HFFc6 (cell line): ENCODE measurements at regions not wholly inside any gene's neighbourhood (a gene's known extent, or its start where the extent isn't known, plus 50 kb on each side); places are given as distances from the start of the nearest gene placed in this dataset.

Experiments
- DNase-seq: peaks from one replicate; pipeline ENCODE4 v3.0.0-alpha.2; 2018
- H3K27ac Mint-ChIP-seq: 2 replicates; pipeline ENCODE4 v1.8.0; 2020; ENCODE audit warnings: mild to moderate bottlenecking, mixed read lengths
- H3K27me3 Mint-ChIP-seq: 2 replicates; pipeline ENCODE4 v1.8.0; 2021; ENCODE audit warnings: mild to moderate bottlenecking, moderate library complexity, mixed read lengths; ENCODE audit not compliant: insufficient read depth
- H3K36me3 Mint-ChIP-seq: 2 replicates; pipeline ENCODE4 v1.8.0; 2021; ENCODE audit warnings: low read depth, mixed read lengths
- H3K4me1 Mint-ChIP-seq: 2 replicates; pipeline ENCODE4 v1.8.0; 2020; ENCODE audit warnings: low read depth, mixed read lengths
- H3K4me3 Mint-ChIP-seq: 2 replicates; pipeline ENCODE4 v1.8.0; 2020; ENCODE audit warnings: mild to moderate bottlenecking, moderate library complexity, mixed read lengths
- H3K9me3 Mint-ChIP-seq: 2 replicates; pipeline ENCODE4 v1.8.0; 2020; ENCODE audit warnings: mild to moderate bottlenecking, mixed read lengths
- CTCF ChIP-seq: fragments of 200-600 bp; sonication (generic); IDR thresholded peaks from 2 replicates; pipeline ENCODE4 v1.5.0; 2021; ENCODE audit warnings: antibody characterized with exemption, mild to moderate bottlenecking

GRCh38 chr6:159532155-159532554, 160.9 kb downstream of the SOD2 start:
- Mint-ChIP-seq H3K4me3 (no peak overlapping the region), H3K27ac (no peak overlapping the region), H3K27me3 (peaks cover 3% of the 10 kb centered on the region; the same call in 1 of the 2 replicates), H3K4me1 (no peaks in the 10 kb centered on the region), H3K36me3 (no peaks in the 10 kb centered on the region), H3K9me3 (peaks cover 9% of the 10 kb centered on the region)
- TF ChIP-seq CTCF = no peak
- no peak for DNase-seq

DNA sequence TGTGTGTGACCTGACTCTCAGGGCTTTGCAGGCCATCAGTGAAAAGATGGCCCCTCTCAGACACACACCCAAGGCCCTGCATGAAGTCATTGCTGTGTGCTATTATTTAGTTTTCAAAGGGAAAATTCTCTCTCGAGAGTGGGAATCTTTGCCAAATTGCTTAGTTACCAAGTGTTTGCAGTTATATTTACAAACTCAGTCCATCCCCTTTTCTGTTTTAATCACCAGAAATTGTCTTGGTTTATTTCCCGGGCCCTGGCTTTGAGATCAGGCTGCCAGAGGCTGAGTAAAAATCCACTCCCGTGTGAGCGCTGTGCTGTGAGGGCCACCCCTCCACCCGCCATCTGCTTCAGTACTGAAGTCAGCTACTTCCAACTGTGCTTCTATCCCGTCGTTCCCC, 163.1 kb downstream of the SOD2 start:
- no peak for TF ChIP-seq CTCF
- peaks cover 2% of the 10 kb centered on the region; the same call in 1 of the 2 replicates for H3K27me3 Mint-ChIP-seq
- H3K27ac Mint-ChIP-seq = no peak overlapping the region
- H3K4me1 Mint-ChIP-seq = no peaks in the 10 kb centered on the region
- no peaks in the 10 kb centered on the region for H3K36me3 Mint-ChIP-seq
- DNase-seq = no peak
- H3K9me3 Mint-ChIP-seq = peaks cover 17% of the 10 kb centered on the region
- H3K4me3 Mint-ChIP-seq = no peak overlapping the region

- TF ChIP-seq CTCF = no peak
- Mint-ChIP-seq H3K27ac (no peak overlapping the region), H3K36me3 (no peaks in the 10 kb centered on the region), H3K27me3 (peaks cover 2% of the 10 kb centered on the region; the same call in 1 of the 2 replicates), H3K4me1 (no peaks in the 10 kb centered on the region), H3K9me3 (peaks cover 17% of the 10 kb centered on the region), H3K4me3 (no peak overlapping the region)
- no peak for DNase-seq
Measured at GRCh38 chr6:159527351-159527750, 165.7 kb downstream of the SOD2 start.

DNA sequence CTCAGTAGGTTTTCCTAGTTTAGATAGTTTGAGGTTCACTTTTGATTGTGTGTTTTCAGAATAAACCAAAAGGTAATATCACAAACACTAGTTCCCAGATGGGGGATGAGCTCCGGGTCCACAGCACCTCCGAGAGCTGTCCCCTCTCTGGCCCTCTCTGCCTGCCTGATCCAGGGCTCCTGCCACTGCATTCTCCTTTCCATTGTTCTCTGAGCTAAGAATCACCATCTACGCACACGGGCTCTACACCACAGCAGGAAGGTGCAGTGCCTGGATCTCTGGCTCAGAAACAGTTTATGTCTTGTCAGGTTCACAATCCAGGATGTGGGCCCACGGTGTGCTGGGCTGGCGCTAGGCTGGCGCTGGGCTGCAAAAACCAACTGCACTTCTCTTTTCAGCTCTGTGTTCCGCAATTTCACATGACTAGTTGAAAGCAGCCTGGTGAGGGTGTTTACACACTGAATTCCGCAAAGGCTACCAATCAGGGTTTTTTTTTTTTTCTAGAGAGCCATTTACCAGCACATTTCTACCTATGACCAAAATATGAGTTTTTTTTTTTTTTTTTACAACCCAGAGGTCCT, 167.5 kb downstream of the SOD2 start:
- Mint-ChIP-seq H3K9me3 (peaks cover 10% of the 10 kb centered on the region), H3K27me3 (peaks cover 2% of the 10 kb centered on the region; the same call in 1 of the 2 replicates), H3K4me1 (no peaks in the 10 kb centered on the region), H3K36me3 (no peaks in the 10 kb centered on the region), H3K27ac (no peak overlapping the region), H3K4me3 (no peak overlapping the region)
- TF ChIP-seq CTCF = no peak
- DNase-seq = no peak

- H3K4me1 Mint-ChIP-seq = no peaks in the 10 kb centered on the region
- no peak overlapping the region for H3K27ac Mint-ChIP-seq
- peaks cover 16% of the 10 kb centered on the region for H3K9me3 Mint-ChIP-seq
- DNase-seq = no peak
- no peak for TF ChIP-seq CTCF
- H3K27me3 Mint-ChIP-seq = peaks cover 2% of the 10 kb centered on the region; the same call in 1 of the 2 replicates
- no peaks in the 10 kb centered on the region for H3K36me3 Mint-ChIP-seq
- H3K4me3 Mint-ChIP-seq = no peak overlapping the region
Measured at GRCh38 chr6:159522877-159523547, 170.0 kb downstream of the SOD2 start.
